HG03159 (cell line): ENCODE measurements at regions not wholly inside any gene's neighbourhood (a gene's known extent, or its start where the extent isn't known, plus 50 kb on each side); places are given as distances from the start of the nearest gene placed in this dataset.

Experiments
- ATAC-seq: cut with Tn5 transposase; IDR thresholded peaks from one replicate; pipeline ENCODE4 v1.9.1; 2021; ENCODE audit warnings: mild to moderate bottlenecking, moderate library complexity; ENCODE audit not compliant: unreplicated experiment

DNA sequence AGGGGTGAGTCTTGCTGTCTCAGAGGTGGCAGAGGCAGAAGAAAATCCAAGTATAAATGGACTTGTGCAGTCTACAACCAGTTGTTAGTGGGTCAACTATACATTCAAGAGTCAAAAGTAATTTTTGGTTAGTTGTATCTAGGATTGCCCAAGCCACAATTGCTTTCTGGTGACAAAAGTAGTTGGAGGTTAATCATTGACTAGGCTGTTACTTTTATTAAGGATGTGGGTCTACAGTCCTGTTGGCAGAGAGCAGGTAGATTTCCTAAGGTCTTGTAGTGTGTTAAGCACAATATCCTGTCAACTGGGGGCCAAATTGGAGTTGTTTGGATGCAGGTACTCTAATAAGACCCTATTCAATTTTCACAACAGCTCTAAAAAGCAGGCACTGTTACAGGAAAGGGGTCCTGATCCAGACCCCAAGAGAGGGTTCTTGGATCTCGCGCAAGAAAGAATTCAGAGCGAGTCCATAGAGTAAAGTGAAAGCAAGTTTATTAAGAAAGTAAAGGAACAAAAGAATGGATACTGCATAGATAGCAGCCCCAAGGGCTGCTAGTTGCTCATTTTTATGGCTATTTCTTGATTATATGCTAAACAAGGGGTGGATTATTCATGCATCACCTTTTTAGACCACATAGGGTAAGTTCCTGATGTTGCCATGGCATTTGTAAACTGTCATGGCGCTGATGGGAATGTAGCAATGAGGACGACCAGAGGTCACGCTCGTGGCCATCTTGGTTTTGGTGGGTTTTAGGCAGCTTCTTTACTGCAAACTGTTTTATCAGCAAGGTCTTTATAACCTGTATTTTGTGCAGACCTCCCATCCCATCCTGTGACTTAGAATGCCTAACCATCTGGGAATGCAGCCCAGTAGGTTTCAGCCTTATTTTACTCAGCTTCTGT, 232.6 kb upstream of the SRRM4 start:
- ATAC-seq, result no peak

- ATAC-seq, result no peak
Observed at GRCh38 chr12:118749646-118750045, 231.7 kb upstream of the SRRM4 start.

DNA sequence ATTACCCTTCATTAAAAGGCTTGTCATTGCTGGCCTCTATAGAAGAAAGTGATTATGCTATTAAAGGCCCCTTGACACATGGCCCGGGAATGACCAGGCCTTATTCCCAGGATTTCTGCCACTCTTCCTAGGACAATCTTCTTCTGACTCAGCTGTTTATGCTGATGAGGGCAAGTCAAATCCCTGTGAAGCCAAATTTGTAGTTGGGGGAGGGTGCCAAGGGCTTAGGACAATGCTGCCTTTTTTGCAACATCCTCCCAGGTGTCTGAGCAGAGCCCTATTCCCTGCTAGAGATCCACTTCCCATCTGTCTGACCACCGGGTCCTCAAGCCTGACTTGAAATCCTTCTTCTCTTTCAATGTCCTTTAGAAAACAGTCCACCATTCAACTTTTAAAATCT, 230.7 kb upstream of the SRRM4 start:
- no peak for ATAC-seq

- no peak for ATAC-seq
Observed at GRCh38 chr12:118751355-118751754, 230.0 kb upstream of the SRRM4 start.

DNA sequence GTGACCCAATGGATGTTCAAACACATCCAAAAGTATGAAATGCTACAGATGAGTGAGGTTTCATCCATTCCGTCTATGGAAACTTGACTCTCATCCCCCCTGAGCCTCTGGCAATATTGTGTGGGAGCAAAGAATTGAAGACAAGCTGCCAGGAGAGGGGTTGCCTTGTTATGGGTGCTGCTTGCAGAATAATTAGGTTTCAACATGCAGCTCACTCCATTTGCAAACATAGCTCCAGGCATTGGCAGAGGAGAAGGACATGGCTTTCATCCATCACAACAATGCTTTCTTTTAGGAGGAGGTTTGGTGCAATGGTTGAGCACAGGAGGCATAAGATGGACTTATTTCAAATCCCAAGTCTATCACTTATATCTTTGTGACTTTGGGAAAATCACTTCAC, 220.7 kb upstream of the SRRM4 start:
- no peak for ATAC-seq

GRCh38 chr12:118763234-118763633, 218.1 kb upstream of the SRRM4 start:
- ATAC-seq, result no peak

DNA sequence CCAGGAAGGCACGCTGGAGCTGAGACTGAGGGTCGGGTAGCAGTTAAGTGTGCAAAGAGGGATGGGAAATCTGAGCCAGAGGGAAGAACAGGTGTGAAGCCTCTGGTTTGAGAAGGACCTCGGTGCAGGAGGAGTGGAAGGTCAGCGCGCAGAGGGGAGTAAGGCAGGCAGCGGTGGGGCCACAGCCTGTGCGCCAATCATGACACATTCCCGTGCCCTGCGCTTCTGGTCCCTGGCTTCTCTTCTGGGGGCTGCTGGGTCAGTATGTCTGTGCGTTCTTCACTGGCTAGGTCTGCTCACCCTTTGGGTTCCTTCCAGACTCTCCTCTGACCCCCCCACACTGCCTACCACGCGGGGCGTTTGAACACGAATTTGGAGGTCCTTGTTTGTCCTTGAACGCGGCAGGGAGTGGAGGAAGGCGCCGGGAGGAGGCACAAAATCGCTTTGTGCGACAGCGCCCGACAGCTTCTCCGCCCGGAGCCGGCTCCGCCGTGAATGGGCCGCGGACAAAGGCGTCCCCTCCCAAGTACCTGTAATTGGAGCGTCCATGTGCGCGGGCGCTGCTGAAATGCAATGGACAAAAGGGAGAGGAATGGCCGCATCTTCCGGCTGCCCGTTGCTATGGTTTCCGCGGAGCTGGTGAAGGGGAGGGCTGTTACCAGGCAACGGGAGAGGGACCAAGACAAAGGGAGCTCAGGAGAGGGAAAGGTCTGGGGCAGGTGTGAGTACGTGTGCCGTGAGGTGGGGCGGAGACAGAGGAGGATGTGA, 207.2 kb upstream of the SRRM4 start:
- no peak for ATAC-seq

DNA sequence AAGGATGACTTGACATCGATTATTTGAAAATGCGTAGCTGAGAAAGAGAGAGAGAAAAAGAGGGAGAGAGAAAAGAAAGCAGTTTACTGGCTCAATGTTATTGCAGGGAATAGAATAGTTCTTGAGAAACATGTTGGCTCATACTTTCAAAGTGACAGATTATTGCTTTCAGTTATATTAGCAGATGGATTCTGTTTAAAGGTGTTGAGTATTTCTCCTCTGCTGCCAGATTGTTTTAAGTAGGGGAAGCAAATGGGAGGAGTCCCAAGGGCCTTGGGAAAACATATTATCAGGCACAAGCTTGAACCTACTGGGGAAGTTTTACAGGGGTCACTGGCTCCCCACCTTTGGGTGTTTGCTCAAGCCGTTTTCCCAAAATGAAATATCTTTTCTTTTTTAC, 203.8 kb upstream of the SRRM4 start:
- ATAC-seq, result no peak

- ATAC-seq, result no peak
Observed at GRCh38 chr12:118778077-118778476, 203.3 kb upstream of the SRRM4 start.

GRCh38 chr12:118780939-118781338, 200.4 kb upstream of the SRRM4 start:
- no peak for ATAC-seq

DNA sequence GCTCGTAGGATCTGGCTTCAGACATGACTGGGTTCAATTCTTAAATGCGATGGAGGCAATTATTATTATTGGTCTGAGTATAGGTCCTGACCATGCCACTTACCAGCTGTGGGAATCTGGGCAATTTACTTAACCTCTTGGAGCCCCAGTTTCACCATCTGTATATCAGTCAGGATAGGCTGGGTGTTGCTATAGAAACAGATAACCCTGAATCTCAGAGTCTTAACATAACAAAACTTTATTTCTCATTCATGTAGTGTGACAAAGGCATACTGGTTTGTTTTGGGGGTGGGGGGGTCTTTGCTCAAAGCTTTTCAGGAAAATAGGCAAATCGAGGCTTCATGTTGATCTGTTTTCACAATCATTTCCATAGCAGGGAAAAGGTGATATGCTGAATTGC, 199.6 kb upstream of the SRRM4 start:
- no peak for ATAC-seq

- ATAC-seq, result no peak
Observed at GRCh38 chr12:118783703-118784102, 197.6 kb upstream of the SRRM4 start.

GRCh38 chr12:118790578-118790977, 190.8 kb upstream of the SRRM4 start:
- ATAC-seq, result no peak

- no peak for ATAC-seq
Observed at GRCh38 chr12:118813778-118814357, 167.5 kb upstream of the SRRM4 start.

GRCh38 chr12:118816296-118816695, 165.0 kb upstream of the SRRM4 start:
- ATAC-seq, result no peak

GRCh38 chr12:118821386-118821925, 159.9 kb upstream of the SRRM4 start:
- no peak for ATAC-seq

DNA sequence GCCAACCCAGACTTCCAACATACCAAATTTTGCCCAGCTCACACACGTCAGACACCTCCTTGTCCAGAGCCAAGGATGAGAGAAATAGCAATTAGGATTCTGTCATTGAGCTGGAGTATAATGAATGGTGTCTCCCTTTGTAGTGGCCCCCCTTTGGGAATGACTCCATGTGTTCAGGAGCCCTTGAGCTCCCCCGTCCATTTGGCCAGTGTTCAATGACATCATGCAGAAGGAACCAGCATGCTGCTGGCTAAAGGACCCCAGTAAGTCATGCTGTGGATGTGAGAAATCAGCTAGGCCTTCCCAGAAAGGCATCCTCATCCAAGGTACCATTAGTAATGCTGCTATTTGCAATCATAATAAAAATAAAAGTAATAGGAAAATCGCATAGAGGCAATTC, 158.8 kb upstream of the SRRM4 start:
- ATAC-seq, result no peak

DNA sequence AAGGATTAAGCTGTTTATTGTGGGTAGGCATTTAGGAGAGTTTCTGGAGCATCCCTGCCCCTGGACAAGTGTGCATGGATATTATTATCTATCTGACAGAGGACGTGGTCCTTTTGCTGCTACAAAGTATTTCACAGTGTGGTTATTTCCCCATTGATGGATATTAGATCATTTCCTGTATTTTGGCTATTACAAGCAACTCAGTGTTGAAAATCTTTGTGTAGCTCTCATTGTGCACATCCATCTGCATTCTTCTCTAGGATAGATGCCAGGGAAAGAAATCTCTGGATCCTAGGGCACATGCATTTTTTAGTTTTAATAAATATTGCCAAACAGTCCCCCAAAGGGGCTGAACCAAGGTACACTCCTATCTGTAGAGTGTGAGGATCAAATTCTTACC, 154.3 kb upstream of the SRRM4 start:
- ATAC-seq, result no peak

DNA sequence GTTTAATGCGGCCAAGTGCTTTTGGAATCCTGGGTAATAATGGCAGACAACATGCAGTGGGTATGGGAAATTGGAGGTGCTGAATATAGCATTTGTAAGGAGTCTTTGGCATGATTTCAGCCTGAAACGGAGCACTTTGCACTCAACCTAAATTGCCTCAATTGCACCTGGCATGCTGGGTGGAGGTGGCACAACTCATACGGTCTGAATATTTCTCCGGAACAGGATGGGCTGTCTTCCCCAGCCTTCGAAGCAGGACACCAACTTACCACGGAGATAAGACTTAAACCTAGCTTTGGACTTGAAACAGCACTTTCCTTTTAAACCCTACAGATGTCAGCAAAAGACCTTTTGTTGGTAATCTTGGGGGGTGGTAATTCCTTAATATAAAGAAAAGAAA, 153.7 kb upstream of the SRRM4 start:
- ATAC-seq, result no peak

DNA sequence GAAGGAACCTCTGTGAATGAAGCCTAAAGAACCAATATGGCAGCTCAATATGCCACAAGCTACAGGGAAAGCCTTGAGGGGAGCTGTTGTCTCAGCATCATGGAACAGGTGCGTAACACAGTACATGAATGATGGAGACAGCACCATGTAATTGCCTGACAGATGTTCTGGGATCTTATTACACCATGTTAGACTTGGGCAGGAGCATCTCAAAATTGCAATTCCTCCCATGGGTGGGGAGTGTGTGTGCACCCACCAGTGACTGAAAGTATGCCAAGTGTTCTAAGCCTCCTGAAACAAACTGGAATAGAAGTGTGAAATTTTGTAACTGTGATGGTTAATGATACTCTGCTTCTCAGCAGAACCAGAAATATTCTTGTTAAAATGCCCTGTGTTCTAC, 151.0 kb upstream of the SRRM4 start:
- ATAC-seq, result no peak

DNA sequence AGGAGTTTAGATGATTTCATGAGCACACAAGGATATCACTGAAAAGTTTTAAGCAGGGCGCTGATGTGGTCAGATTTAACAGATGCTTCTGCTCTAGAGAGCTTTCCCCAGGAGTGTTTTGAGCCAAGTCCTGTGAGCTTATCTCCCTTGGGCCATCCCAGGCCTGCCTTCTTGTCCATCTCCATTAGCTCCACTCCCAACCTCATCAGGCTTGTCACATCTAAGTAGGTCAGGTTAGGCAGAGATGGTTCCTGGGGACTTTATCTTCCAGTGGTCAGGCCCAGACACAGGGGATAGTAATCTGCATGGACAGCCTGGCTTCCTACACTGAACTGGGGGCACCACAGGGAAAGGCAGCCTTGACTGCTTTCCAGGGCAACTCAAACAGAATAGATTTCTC, 145.4 kb upstream of the SRRM4 start:
- no peak for ATAC-seq

DNA sequence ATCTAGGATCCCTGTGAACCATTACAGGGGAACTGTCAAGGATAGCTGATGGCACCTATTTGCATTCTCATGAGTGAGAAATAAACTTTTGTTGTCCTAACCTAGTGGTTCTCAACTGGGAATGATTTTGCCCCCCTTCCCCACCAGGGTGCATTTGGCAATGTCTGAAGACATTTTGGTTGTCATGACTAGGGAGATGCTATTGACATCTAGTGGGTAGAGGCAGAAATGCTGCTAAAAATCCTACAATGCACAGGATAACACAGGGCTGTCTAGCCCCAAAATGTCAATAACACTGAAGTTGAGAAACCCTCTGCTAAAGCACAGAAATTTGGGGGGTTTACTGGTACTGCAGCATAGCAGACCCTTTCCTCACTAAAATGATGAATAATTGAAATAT, 140.9 kb upstream of the SRRM4 start:
- ATAC-seq, result peak; percentile 56
